ENCODE measurements at regions not wholly inside any gene's neighbourhood (a gene's known extent, or its start where the extent isn't known, plus 50 kb on each side); places are given as distances from the start of the nearest gene placed in this dataset.
A peak's percentile ranks its signal among the peaks of the same experiment; 100 is the strongest.

- no peak for TF ChIP-seq CTCF (IDR thresholded peaks at IDR 0.05; ENCODE audit: low read depth, low read length)
- DNase-seq (ENCODE audit: extremely low read depth, low read depth): no peak
These were observed 80.6 kb upstream of the CD99 start for GRCh38 chrX:2610246-2611170.

GRCh38 chrX:2609431-2610238 is 81.5 kb upstream of the CD99 start:
- TF ChIP-seq CTCF (IDR thresholded peaks at IDR 0.05; ENCODE audit: low read depth, low read length): no peak; the same call in none of the 2 replicates
- DNase-seq (ENCODE audit: extremely low read depth, low read depth): no peak

- peak; percentile 69 for DNase-seq (ENCODE audit: extremely low read depth, low read depth)
- TF ChIP-seq CTCF (IDR thresholded peaks at IDR 0.05; ENCODE audit: low read depth, low read length): no peak
These were observed 82.3 kb upstream of the CD99 start for GRCh38 chrX:2608638-2609430.

GRCh38 chrX:2607113-2607512 is 84.0 kb upstream of the CD99 start:
- no peak for TF ChIP-seq CTCF (IDR thresholded peaks at IDR 0.05; ENCODE audit: low read depth, low read length)

GRCh38 chrX:2600564-2600963 is 90.5 kb upstream of the CD99 start:
- no peak for DNase-seq (ENCODE audit: extremely low read depth, low read depth)
- no peak for TF ChIP-seq CTCF (IDR thresholded peaks at IDR 0.05; ENCODE audit: low read depth, low read length)

More at GRCh38 chrX:2607113-2607512, 84.0 kb upstream of the CD99 start:
- no peak for DNase-seq (ENCODE audit: extremely low read depth, low read depth)

- TF ChIP-seq CTCF (IDR thresholded peaks at IDR 0.05; ENCODE audit: low read depth, low read length): no peak
- DNase-seq (ENCODE audit: extremely low read depth, low read depth): no peak
These were observed 94.4 kb upstream of the CD99 start for GRCh38 chrX:2596555-2597255.

Data from AG09319 (cell line).